GM18498 (cell line): ENCODE measurements at regions not wholly inside any gene's neighbourhood (a gene's known extent, or its start where the extent isn't known, plus 50 kb on each side); places are given as distances from the start of the nearest gene placed in this dataset.

Source experiments
- ATAC-seq: cut with Tn5 transposase; IDR thresholded peaks from one replicate; pipeline ENCODE4 v1.9.1; 2021; ENCODE audit warnings: mild to moderate bottlenecking, moderate library complexity; ENCODE audit not compliant: unreplicated experiment

DNA sequence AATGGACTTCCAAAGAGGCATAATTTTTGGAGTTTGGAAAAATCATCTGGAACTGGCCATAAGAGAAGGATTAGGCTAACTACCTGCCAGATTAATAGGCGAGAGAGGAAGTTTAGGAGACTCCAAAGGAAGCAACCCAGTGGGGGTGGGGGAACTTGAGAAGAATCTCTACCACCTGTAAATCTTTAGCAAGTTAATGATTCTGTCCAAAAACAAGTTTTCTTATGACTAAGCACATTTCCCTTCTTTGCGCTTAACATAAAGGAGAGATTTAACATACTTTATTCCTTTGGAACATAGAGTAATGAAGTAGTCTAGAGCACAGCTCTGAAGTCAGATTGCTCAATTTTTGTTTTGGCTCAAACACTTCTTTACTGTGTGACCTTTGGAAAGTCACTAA lies 58.2 kb upstream of the PAPPA start:
- no peak for ATAC-seq

DNA sequence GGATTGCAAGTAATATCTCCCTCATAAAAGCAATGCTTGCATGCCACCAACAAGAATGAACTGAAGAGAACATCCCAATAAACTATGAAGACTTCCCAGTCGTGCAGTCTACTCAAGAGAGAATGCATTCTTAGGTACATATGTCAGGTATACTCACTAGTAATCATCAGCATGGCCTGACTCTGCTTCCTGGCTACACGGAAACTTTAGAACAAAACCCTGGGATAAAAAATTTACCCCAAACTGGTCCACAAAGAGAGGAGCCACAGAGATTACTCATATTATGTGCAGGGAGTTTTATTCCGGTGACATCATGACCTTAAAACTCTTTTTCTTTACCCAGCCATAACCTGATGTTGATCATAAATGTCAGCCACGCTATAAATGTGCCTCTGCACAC lies 57.5 kb upstream of the PAPPA start:
- no peak for ATAC-seq

DNA sequence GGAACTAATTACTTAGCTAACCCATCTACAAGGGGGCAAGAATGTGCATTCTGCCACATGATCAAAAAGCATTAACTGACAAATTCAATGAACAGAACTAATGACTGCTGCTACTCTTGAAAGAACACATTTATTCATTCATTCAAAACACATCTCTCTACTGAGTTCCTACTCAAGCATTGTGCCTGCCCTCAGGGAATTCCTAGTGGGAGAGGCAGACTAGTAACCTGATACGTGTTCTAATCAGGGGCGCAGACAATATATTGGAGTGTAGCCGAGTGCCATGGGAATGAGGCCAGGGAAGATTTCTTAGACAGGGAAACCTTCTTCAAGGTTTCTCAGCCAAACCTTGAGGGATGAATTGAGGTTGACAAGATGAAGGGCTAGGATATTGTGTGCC lies 56.7 kb upstream of the PAPPA start:
- ATAC-seq = no peak

DNA sequence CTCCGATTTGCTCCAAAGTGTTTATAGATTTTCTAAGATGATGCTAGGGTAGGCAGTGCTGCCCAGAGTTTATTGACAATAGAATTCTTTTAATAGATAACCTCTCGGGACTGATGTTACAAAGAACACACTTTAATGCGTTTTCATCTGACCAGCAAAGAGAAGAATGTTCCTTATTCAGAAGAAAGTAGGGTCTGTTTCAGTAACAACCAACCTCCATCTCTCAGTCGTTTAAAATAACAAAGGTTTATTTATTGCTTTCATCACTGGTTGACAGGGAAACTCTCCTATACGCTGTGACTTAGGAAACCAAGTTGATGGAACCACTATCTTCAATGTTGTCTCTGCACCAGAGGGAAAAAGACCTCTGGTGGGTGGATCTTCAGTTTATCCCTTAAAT lies 55.1 kb upstream of the PAPPA start:
- no peak for ATAC-seq

DNA sequence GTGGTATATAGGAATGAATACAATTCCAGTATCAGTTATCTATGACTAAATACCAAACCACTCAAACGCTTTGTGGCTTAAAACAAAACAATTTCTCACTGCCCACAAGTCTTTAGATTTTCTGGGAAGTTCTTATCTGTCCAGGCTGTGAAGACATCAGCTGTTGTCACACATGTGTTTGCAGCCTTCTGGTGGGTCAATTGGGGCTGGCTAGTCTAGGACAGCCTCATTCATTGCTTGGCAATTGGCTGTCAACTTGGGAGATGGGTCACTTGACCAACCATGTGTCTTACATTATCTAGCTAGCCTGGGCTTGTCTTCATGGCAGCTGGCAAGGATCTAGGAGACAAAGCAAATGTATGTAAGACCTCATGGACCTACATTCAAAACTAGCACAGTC lies 53.8 kb upstream of the PAPPA start:
- no peak for ATAC-seq

DNA sequence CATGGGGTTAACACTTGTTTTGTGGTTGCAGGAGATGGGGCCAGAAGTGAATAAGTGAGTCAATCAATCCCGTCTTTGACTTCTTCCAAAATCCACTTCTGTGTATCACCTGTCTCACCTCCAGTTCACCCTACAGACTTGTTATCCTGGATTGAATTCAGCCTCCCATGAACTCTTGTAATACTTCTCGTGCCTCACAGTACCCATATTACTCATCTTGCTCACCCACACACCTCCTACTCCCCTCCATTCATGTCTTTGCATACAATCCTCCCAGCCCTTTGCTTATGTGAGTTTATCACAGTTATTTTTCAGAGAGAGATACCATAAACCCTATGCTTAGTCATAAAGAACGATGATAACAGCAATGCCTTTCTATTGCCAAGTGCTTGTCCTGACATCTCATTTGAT lies 52.9 kb upstream of the PAPPA start:
- ATAC-seq = no peak

DNA sequence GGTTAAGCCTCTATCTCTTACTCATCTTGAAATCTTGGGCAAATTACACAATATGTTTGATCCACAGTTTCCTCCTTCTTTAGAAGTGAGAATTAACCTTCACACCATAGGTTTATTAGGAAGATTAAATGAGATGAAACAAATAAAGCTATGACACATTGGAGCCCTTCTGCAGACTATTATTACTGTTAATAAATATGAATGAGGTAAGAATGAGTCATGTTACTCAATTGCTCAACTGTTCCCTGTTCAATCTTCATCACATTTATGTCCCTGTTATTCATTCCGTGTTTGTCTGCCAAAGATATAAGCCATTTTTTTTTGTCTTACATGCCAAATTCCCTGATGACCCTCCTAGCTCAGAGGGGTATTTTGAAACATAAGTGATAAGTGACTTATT lies 52.1 kb upstream of the PAPPA start:
- ATAC-seq = no peak

DNA sequence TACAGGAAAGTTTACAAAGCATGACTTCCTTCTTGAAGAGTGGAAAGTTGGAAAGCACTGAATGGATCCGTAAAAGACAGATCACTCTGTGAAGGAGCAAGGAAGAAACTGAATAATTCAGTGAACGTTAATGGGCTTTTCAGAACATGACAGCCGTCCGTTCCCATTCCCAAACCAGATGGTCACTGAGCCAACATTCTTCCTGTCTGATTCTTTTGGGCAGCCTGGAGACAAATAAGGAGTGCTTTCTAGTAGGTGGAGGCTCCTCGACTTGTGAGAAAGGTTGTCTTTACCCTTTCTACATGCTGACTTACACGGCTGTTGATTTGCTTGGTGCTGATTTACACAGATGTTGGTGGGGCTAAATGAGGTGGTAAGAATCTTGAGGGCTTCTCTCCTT lies 51.0 kb upstream of the PAPPA start:
- no peak for ATAC-seq
